Body of pancreas (tissue), 4 donors: ENCODE measurements at regions not wholly inside any gene's neighbourhood (a gene's known extent, or its start where the extent isn't known, plus 50 kb on each side); places are given as distances from the start of the nearest gene placed in this dataset.

ENCODE experiments used
- POLR2A ChIP-seq, 3 donors: fragments of 450-650 bp; IDR thresholded peaks; one replicate each; pipeline ENCODE4 v1.6.1; 2016; ENCODE audit warnings: antibody characterized with exemption in 3 of 3, mild to moderate bottlenecking in 2 of 3
- TF ChIP-seq, protein P1 (sequence below), 7 experiments: fragments of 450-650 bp in 4 of 7; fragments of 200-600 bp in 3 of 7; sonication (generic) in 3 of 7; IDR thresholded peaks; one replicate each; pipeline ENCODE4 v1.5.1; 2016 to 2019; ENCODE audit warnings: antibody characterized with exemption in 7 of 7

DNA sequence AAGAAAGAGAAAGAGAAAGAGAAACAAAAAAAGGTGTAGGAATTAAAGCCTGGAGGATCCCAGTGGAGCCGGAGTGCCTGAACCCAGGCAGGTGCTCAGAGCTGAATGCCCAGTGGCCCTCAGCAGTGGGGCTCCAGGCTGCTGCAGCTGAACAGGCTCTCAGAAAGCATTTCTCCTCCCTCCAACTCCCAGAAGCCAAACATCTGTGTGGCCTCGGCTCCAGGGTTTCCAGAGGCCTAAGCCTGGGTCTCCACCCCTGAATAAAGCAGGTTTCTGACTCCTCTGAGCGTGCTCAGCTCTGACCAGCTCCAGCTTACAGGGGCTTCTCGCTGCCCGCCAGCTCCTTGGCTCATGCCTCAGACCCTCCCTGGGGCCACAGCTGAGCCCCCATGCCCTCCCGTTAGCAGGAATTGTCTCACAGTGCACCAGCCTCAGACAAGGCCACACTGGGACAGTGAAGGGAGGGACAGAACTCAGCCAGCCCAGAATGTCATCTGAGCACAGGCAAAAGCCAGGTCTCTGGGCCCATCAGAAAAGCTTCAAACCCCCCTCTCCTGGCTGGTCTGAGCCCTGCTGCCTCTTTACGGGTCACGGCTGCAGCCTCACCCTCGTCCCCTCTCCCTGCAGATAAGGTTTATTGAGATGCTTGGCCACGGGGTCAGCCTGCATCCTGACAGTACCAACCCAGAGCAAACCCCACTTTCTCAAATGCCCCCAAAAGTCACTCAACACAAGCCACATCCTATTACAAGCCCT lies 114.4 kb upstream of the PPP1R26 start:
- TF ChIP-seq POLR2A (IDR thresholded peaks at IDR 0.05): no peak
- TF ChIP-seq, protein P1, sequence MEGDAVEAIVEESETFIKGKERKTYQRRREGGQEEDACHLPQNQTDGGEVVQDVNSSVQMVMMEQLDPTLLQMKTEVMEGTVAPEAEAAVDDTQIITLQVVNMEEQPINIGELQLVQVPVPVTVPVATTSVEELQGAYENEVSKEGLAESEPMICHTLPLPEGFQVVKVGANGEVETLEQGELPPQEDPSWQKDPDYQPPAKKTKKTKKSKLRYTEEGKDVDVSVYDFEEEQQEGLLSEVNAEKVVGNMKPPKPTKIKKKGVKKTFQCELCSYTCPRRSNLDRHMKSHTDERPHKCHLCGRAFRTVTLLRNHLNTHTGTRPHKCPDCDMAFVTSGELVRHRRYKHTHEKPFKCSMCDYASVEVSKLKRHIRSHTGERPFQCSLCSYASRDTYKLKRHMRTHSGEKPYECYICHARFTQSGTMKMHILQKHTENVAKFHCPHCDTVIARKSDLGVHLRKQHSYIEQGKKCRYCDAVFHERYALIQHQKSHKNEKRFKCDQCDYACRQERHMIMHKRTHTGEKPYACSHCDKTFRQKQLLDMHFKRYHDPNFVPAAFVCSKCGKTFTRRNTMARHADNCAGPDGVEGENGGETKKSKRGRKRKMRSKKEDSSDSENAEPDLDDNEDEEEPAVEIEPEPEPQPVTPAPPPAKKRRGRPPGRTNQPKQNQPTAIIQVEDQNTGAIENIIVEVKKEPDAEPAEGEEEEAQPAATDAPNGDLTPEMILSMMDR (IDR thresholded peaks at IDR 0.05): no peak
